ENCODE measurements at regions not wholly inside any gene's neighbourhood (a gene's known extent, or its start where the extent isn't known, plus 50 kb on each side); places are given as distances from the start of the nearest gene placed in this dataset.

- Histone ChIP-seq H3K9me3 (ENCODE audit: control insufficient read depth in 1 of 2, insufficient read depth in 1 of 2, low read depth in 1 of 2, low read length in 2 of 2) (no peaks in the 10 kb centered on the region), H3K9ac (ENCODE audit: low read length) (no peak overlapping the region), H3K36me3 (ENCODE audit: control insufficient read depth in 1 of 2, insufficient read depth in 2 of 2, low read length in 2 of 2) (no peaks in the 10 kb centered on the region), H3K9me2 (ENCODE audit: insufficient read depth) (no peaks in the 10 kb centered on the region), H3K27ac (ENCODE audit: low read depth, low read length) (no peak overlapping the region), H3K4me3 (replicated peaks in 1 of 2; ENCODE audit: low read depth in 1 of 2, low read length in 2 of 2) (no peak overlapping the region), H4K20me1 (ENCODE audit: insufficient read depth) (no peaks in the 10 kb centered on the region), H3K4me2 (ENCODE audit: low read length) (no peak overlapping the region), H3K27me3 (ENCODE audit: insufficient read depth, low read length) (peaks cover 31% of the 10 kb centered on the region; the same call in 1 of the 2 replicates), H2AFZ (ENCODE audit: low read depth, low read length, poor library complexity, severe bottlenecking) (no peak overlapping the region), H3K4me1 (ENCODE audit: control insufficient read depth in 1 of 2, insufficient read depth in 2 of 2, low read length in 2 of 2) (no peaks in the 10 kb centered on the region), H3K79me2 (ENCODE audit: insufficient read depth, low read length) (no peaks in the 10 kb centered on the region)
- no peak for ATAC-seq
- ChIA-PET RAD21 (ENCODE audit: low non-redundant PET in 1 of 2, low total read pairs in 2 of 2, uncharacterized antibody in 2 of 2, unreplicated experiment in 2 of 2) (no interaction called here), POLR2A (no interaction called here), CTCF (no interaction called here)
- intact Hi-C loops (cut with micrococcal nuclease), result no loop called here
- TF ChIP-seq EGR1 (IDR thresholded peaks at IDR 0.05; ENCODE audit: low read depth) (no peak), SP1 (IDR thresholded peaks at IDR 0.05; ENCODE audit: low read depth) (no peak), ZNF274 (IDR thresholded peaks at IDR 0.05; ENCODE audit: low read depth, low read length) (no peak), EZH2 (IDR thresholded peaks at IDR 0.05) (no peak), FOSL1 (IDR thresholded peaks at IDR 0.05; ENCODE audit: low read depth) (no peak), REST (IDR thresholded peaks at IDR 0.05; ENCODE audit: low read depth) (no peak), ELF1 (IDR thresholded peaks at IDR 0.05; ENCODE audit: borderline replicate concordance, low read depth) (no peak), EZH2phosphoT487 (IDR thresholded peaks at IDR 0.05; ENCODE audit: borderline replicate concordance) (no peak), ATF3 (IDR thresholded peaks at IDR 0.05) (no peak)
- no TSS peak for BruUV-seq (replicated peaks)
- no peak for DNase-seq (ENCODE audit: low read depth, low spot score)
Measured at GRCh38 chr1:90190523-90190922, 195.6 kb downstream of the ZNF326 start.
